ENCODE measurements at regions not wholly inside any gene's neighbourhood (a gene's known extent, or its start where the extent isn't known, plus 50 kb on each side); places are given as distances from the start of the nearest gene placed in this dataset.

DNA sequence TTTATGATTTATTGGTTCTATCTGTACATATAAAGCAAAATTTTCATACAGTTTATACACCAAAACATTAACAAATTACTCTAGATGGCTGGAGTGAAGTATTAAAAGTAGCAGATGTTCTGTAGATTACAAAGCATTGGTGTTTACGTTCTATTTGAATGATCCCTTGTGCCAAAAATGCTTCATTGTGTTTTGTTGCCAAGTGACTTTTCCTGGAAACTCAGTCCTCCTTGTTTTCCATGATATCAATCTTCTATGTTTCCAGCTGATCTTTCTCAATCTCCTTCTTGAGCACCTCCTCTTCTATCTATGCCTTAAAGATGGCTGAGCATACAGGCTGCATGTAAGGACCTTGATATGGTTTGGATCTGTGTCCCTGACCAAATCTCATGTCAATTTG, 263.6 kb upstream of the CTSO start:
- no peak for DNase-seq
- in situ Hi-C loops (cut with HindIII; ENCODE audit: low pct_ligation_motif_present, low sequenced_read_pairs), result no loop called here
- TF ChIP-seq, protein P1, sequence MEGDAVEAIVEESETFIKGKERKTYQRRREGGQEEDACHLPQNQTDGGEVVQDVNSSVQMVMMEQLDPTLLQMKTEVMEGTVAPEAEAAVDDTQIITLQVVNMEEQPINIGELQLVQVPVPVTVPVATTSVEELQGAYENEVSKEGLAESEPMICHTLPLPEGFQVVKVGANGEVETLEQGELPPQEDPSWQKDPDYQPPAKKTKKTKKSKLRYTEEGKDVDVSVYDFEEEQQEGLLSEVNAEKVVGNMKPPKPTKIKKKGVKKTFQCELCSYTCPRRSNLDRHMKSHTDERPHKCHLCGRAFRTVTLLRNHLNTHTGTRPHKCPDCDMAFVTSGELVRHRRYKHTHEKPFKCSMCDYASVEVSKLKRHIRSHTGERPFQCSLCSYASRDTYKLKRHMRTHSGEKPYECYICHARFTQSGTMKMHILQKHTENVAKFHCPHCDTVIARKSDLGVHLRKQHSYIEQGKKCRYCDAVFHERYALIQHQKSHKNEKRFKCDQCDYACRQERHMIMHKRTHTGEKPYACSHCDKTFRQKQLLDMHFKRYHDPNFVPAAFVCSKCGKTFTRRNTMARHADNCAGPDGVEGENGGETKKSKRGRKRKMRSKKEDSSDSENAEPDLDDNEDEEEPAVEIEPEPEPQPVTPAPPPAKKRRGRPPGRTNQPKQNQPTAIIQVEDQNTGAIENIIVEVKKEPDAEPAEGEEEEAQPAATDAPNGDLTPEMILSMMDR (IDR thresholded peaks at IDR 0.05; ENCODE audit: low read depth, low read length, missing control alignments), result no peak
- no peak overlapping the region for H3K4me3 ChIP-seq (ENCODE audit: low read depth, low read length)
- no peaks in the 10 kb centered on the region for H3K27me3 ChIP-seq (replicated peaks)
- no peak overlapping the region for H3K27ac ChIP-seq
- H3K36me3 ChIP-seq (replicated peaks), result no peaks in the 10 kb centered on the region

DNA sequence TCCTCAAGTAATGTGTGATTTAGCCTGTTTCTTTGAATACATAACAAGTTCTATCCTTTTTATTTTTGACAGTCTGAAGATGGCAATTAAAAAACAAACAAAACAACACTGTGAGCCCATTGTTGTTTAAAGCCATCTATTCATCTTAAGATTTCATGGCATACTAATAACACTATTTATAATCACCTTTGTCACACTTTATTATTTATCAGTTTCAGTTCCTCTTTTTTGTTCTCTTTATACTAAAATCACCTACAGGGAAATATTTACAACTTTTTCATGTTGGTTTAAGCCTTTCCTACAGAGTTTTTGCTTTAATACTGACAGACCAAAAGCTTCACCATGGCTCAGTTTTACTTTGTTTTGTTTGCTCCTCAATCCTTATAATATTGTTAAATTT, 247.4 kb upstream of the CTSO start:
- no peak for DNase-seq
- TF ChIP-seq, protein P1 (IDR thresholded peaks at IDR 0.05; ENCODE audit: low read depth, low read length, missing control alignments), result no peak
- Histone ChIP-seq H3K27ac (no peak overlapping the region), H3K4me3 (ENCODE audit: low read depth, low read length) (no peak overlapping the region), H3K27me3 (replicated peaks) (no peaks in the 10 kb centered on the region), H3K36me3 (replicated peaks) (no peaks in the 10 kb centered on the region)
- in situ Hi-C loops (cut with HindIII; ENCODE audit: low pct_ligation_motif_present, low sequenced_read_pairs), result no loop called here

DNA sequence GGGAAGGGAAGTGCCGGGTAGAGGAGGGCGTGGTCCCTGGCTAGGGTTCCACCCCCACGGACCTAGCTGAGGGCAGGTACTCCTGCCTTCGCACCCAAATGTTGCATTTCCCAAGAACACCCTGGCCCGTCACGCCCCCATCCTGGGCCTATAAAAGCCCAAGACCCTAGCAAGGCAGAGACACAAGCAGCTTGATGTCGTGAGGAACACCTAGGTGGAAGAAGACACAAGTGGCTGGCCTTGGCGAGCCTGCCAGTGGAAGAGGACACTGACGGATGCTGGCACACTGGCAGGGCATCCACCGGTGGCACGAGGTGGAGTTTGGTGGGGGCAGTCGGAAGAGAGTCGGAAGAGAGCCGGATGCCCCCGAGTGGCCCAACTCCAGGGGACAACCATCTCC, 244.8 kb upstream of the CTSO start:
- DNase-seq, result no peak
- Histone ChIP-seq H3K27me3 (replicated peaks) (no peaks in the 10 kb centered on the region), H3K36me3 (replicated peaks) (no peaks in the 10 kb centered on the region), H3K27ac (no peak overlapping the region), H3K4me3 (ENCODE audit: low read depth, low read length) (no peak overlapping the region)
- in situ Hi-C loops (cut with HindIII; ENCODE audit: low pct_ligation_motif_present, low sequenced_read_pairs), result no loop called here
- TF ChIP-seq, protein P1 (IDR thresholded peaks at IDR 0.05; ENCODE audit: low read depth, low read length, missing control alignments), result no peak

- no peak overlapping the region for H3K4me3 ChIP-seq (ENCODE audit: low read depth, low read length)
- no peaks in the 10 kb centered on the region for H3K27me3 ChIP-seq (replicated peaks)
- in situ Hi-C loops (cut with HindIII; ENCODE audit: low pct_ligation_motif_present, low sequenced_read_pairs), result no loop called here
- DNase-seq, result no peak
- no peaks in the 10 kb centered on the region for H3K36me3 ChIP-seq (replicated peaks)
- no peak overlapping the region for H3K27ac ChIP-seq
- TF ChIP-seq, protein P1 (IDR thresholded peaks at IDR 0.05; ENCODE audit: low read depth, low read length, missing control alignments), result no peak
Observed at GRCh38 chr4:156197216-156197615, 243.6 kb upstream of the CTSO start.

GRCh38 chr4:156196722-156197121, 243.1 kb upstream of the CTSO start:
- Histone ChIP-seq H3K36me3 (replicated peaks) (no peaks in the 10 kb centered on the region), H3K4me3 (ENCODE audit: low read depth, low read length) (no peak overlapping the region), H3K27ac (no peak overlapping the region), H3K27me3 (replicated peaks) (no peaks in the 10 kb centered on the region)
- no peak for DNase-seq
- in situ Hi-C loops (cut with HindIII; ENCODE audit: low pct_ligation_motif_present, low sequenced_read_pairs), result no loop called here
- TF ChIP-seq, protein P1 (IDR thresholded peaks at IDR 0.05; ENCODE audit: low read depth, low read length, missing control alignments), result no peak

- Histone ChIP-seq H3K27me3 (replicated peaks) (no peaks in the 10 kb centered on the region), H3K27ac (no peak overlapping the region), H3K36me3 (replicated peaks) (no peaks in the 10 kb centered on the region), H3K4me3 (ENCODE audit: low read depth, low read length) (no peak overlapping the region)
- TF ChIP-seq, protein P1 (IDR thresholded peaks at IDR 0.05; ENCODE audit: low read depth, low read length, missing control alignments), result no peak
- DNase-seq, result no peak
- in situ Hi-C loops (cut with HindIII; ENCODE audit: low pct_ligation_motif_present, low sequenced_read_pairs), result no loop called here
Observed at GRCh38 chr4:156195914-156196313, 242.2 kb upstream of the CTSO start.

Data from brain microvascular endothelial cell (primary cell).